ENCODE measurements at regions not wholly inside any gene's neighbourhood (a gene's known extent, or its start where the extent isn't known, plus 50 kb on each side); places are given as distances from the start of the nearest gene placed in this dataset.
"Not testable (repeated sequence)": the region's sequence is repeated elsewhere in the genome, so short reads cannot be mapped to it uniquely, and the experiment has no call there.

DNA sequence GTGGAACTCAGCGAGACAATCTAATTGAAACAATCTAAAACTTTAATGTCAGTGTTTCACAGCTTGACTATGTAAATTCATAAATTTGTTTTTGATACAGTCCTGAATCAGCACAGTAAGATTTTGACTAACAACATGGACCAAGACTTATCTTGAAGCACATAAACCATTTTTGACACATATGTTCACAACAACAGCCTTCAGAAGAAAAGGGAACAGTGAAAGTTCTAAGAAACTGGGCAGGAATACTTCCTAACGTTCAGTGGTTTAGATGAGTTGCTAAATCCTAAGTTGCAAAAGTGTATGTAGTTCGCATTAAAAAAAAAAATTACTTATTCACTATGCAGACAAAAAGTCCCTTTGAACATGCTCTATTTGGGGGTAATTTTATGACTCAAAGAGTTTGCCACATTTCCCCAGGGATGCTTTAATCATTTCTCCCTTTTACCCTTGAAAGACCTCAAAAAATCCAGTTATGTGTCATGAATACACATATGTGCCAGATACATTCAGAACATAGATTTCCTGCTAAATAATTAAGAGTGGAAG, 120.2 kb downstream of the MRPL39 start:
- DNase-seq: peak in 1 of 5 experiments; percentile 74

DNA sequence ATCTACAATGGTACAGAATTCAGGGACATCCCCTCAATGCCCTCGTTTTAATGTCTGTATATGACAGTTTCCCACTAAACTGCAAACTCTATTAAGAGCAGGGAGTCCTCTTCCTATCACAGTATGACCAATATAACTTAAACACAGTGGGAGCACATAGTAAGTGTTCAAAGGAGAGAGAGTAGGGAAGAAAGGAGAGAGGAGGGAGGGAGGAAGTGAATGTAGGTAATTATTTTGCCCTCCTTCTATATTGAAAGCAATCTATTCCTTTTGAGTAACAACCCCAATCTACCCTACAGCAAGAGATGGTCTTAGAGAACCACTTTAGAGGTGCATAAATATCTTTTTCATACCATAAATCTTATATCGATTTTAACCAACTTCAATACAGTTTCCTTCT, 121.4 kb downstream of the MRPL39 start:
- DNase-seq: no peak

DNA sequence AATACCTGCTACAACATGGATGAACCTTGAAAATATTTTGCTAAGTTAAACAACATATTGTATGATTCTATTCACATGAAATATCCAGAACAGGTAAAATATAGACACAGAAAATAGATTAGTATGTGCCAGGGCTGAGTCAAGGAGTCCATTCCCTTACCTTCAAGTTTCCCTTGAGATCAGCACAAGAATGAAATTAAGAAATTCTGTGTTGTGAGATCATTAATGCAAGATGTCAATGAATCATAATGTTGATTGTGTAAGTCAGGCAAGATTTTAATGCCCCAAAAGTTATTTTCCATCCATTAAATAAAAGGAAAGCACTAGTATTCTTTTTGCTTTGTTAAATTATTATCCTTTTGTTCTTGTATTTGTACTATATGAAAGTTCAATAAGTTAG, 139.4 kb downstream of the MRPL39 start:
- DNase-seq: no peak

DNA sequence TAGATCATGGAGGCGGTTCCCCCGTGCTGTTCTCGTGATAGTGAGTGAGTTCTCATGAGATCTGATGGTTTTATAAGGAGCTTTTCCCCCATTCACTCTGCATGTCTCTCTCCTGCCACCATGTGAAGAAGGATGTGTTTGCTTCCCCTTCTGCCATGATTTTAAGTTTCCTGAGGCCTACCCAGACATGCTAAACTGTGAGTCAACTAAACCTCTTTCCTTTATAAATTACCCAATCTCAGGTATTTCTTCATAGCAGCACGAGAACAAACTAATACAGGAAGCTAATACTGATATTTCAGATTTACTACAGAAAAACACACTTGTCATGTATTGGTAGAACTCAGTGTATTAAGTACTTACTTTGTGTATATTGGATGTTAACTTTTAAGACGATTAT, 140.2 kb downstream of the MRPL39 start:
- DNase-seq: not testable (repeated sequence)

DNA sequence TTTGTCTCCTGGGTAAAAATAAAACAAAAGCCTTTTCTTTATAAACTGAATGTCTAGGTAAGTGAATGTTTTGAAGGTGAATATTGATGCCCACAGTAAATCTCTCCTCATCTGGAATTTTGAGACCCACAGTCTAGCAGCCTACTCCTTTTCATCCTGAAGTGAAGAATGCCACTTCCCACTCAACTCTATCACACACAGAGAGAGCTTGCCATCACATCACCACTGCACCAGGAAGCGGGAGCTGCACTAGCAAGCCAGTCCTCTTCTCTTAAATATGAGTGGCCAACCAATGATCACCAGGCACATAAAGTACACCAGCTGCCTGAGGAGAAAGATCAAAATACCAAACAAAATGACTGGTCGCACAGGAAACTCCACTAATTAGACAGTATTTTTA, 140.8 kb downstream of the MRPL39 start:
- no peak for DNase-seq

DNA sequence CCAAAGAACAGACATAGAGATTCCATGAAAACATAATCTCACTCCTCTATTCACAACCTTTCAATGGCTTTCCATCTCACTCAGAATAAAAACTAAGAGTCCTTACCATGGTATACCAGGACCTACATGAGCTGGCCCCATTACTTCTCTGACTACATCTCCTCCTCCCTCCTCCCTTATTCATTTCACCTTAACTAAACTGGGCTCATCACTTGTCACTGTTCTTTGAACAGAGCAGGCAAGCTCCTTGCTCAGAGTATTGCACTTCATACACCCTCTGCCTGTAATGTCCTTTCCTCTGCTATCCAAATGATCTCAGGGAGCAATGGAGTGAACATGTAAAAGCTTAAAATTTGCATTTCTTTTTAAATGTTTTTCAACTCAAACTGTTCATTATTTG, 142.0 kb downstream of the MRPL39 start:
- no peak for DNase-seq

DNA sequence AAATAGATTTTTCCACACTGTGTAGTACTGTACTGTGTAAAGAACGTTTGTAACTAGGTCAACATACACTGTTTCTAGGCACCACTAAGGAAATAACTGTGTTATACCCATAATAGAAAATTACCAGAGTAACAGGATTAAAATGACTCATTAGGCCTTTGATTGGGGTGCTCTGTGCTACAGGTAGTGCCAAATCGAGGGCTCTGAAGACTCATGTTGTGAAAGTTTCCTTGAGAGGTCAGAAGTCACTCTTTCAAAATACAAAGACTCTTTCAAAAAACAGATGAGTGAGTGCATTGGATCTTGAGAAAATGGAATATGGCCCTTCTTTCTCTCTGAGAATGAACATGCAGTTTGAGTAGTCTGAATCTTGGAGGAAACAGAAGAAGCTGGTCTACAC, 143.0 kb downstream of the MRPL39 start:
- DNase-seq: peak in 1 of 5 experiments; percentile 82

DNA sequence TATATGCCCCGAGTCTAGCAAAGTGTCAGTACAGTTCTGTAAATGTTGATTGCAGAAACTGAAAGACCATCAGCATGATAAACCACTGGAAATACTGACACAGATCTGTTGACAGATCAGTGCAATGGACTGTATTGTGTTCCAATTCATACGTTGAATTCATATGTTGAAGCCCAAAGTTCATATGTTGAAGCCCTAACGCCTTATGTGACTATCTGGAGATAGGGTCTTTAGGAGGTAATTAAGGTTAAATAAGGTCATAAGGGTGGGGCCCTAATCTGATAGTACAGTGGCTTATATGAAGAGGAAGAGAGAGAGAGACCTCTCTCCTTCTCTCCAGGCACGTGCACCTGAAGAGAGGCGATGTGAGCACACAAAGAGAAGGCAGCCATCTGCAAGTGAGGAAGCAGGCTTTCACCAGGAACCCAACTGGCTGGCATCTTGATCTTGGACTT, 144.7 kb downstream of the MRPL39 start:
- DNase-seq: peak in 1 of 5 experiments; percentile 58

DNA sequence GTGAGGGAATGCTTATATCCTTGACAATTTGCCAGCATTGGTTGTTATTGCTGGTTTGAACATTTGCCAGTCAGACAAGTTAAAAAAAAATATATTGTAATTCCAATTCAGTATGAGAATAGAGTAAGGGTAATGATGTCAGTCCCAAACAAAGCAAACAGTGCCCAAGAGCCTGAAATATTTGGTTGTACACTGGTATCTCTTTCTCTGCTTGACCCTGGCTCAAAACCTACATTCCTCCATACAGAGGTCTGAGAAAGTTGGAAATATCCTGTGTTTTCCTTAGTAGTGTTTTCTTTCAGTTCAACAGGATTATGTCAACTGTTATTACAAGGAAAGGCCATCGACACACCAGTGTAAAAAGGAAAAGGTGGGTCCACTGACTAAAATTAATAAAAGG, 145.6 kb downstream of the MRPL39 start:
- no peak for DNase-seq

DNA sequence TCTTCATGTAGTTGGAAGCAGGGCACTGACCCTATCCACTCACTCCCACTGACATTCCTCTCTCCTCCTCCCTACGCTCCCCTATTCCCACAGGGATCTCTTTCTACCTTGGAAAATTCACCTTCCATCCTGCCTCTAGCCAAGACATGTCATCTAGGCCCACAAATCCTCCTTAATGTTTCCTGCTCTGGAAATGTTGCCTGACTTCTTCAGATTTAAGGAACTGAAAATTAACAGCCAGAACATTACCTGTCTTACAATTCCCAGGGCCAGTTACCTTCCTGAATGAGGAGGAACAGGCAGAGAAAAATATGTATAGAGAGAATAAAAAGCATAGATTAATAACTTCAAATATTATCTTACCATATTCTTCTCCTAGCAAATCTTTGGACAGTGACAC, 147.3 kb downstream of the MRPL39 start:
- DNase-seq: no peak

DNA sequence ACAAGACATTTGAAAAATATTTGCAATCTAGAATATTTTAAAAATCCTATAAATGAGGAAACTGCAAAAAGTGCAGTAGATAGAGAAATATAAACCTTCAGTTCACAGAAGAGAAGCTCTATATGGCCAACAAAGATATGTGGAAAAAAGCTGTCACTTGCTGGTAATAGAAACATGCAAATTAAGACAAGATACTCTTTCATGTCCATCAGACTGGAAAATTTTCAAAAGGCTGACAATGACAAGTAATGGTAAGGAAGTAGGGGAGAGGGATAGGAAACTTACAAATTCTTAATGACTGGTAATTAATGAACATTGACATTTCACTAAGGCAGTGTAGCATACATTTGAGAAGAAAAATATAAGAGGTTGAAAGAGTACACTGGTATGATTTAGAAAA, 147.9 kb downstream of the MRPL39 start:
- no peak for DNase-seq

DNA sequence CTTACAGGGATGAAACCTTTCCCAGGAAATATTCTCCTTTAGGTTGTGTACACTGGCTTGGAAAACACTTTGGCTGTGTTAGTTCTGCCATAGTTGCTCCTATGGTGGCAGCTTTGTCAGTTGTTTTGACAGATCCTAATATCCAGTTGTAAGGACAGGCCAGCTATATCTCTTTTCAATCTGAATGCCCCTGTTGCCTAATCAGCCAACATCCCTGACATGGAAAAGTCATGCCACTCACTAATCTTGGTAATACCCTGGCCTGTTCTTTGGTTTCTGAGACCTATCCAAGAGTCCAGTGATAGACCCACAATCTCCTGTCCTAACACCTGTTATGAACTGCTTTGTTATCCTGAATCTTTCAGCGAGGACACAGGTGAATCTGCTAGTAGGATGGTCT, 148.8 kb downstream of the MRPL39 start:
- no peak for DNase-seq

DNA sequence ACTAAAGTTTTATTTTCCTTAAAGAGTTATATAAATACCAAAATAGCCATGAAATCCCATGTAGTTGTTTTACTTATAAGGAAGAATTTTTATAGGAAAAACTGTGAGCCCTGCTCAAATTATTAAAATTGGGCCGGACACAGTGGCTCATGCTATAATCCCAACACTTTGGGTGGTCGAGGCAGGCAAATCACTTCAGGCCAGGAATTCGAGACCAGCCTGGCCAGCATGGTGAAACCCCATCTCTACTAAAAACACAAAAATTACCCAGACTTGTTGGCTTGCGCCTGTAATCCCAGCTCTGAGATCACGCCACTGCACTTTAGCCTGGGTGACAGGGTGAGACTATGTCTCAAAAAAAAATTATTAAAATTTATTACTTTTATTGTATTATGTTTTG, 149.3 kb downstream of the MRPL39 start:
- DNase-seq: no peak

DNA sequence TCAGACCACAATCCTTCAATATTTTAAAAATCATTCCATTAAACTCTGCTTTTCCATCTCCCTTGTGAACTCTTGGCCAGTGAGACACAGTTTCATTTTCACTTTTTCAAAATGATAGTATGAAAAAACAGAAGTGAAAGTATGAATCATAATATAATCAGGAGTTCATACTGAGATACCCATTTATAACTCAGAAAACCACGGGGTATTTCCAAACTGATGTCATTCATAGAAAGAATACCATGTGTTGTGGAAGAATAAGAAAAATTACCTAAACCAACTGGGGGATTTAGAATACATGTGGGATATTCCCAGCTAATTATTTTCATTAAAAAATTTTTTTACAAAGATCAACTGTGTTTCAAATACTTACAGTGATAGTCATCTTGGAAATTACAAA, 149.9 kb downstream of the MRPL39 start:
- peak in 2 of 5 experiments; percentile 53 to 83 for DNase-seq

DNA sequence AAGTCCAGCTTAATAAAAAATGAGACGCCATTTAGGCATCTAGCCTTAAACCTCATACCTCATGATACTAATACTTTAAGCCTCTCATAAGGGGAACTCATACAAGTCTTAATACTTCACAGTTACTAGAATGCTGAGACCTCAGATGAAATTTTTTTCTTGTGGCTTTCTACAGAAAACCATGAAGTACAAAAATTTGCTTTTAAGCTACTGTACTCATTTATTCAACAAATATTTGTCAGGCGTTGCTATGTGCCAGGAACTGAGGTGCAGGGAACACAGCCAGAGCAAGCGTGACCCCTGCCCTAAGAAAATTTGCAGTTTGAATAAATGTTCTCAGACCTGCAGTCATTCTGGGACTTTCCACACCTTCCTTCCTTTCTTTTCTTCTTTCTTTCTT, 150.6 kb downstream of the MRPL39 start:
- DNase-seq: peak in 2 of 5 experiments; percentile 14 to 76

DNA sequence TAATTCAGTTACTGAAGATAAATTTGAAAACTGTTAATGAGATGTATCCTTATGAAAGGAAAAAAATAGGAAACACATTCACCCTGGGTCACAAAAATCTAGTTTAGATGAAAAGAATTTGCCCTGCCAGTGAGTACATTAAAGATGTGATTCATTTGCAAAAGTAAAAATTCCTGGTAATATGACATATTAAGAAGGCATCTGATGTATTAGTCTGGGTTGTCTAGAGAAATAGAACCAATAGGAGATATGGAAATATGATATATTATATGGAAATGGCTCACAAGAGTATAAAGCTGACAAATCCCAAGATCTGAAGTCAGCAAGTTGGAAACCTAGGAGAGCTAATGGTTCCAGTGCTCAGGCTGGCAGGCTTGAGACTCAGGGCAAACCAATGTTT, 153.8 kb downstream of the MRPL39 start:
- no peak for DNase-seq

DNA sequence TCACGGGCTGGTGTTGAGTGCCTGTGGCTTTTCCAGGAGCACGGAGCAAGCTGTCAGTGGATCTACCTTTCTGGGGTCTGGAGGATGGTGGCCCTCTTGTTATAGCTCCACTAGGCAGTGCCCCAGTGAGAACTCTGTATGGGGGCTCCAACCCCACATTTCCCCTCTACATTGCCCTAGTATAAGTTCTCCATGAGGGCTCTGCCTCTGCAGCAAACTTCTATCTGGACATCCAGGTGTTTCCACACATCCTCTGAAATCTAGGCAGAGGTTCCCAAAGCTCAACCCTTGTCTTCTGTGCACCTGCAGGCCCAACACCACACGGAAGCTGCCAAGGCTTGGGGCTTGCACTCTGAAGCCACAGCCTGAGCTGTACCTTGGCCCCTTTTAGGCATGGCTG, 157.3 kb downstream of the MRPL39 start:
- DNase-seq: no peak

DNA sequence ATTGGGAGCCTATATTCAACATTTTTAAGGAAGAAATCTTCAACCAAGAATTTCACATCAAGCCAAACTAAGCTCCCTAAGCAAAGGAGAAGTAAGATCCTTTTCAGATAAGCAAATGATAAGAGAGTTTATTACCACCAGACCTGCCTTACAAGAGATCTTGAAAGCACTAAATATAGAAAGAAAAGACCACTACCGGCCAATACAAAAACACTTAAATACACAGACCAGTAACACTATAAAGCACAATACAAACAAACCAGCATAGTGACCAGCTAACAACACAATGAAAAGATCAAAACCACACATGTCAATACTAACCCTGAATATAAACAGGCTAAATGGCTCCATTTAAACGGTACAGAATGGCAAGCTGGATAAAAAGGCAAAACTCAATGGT, 165.4 kb downstream of the MRPL39 start:
- DNase-seq: no peak

DNA sequence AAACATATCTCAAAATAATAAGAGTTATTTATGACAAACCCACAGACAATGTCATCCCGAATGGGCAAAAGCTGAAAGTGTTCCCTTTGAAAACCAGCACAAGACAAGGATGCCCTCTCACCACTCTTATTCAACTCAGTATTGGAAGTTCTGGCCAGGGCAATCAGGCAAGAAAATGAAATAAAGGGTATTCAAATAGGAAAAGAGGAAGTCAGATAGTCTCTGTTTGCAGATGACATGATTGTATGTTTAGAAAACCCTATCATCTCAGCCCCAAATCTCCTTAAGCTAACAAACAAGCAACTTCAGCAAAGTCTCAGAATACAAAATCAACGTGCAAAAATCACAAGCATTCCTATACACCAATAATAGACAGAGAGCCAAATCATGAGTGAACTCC, 169.8 kb downstream of the MRPL39 start:
- DNase-seq: not testable (repeated sequence)

DNA sequence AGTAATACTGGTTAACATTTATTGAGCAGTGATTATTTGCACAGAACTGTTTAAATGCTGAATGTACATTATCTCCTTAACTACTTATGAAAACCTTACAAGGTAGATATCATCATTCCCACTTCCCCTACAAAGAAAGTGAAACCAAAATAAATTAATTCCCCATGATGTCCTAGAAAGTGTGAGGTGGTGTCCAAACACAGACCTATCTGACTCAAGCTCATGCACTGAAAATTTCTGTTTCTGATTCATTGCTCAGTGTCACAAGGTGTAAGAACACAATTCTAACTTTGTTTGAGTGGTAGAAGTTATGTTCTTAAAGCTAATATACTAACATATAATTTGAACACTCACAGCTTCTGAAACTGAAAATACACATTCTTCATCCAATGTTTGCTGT, 178.7 kb downstream of the MRPL39 start:
- DNase-seq: peak in 1 of 5 experiments; percentile 42

DNA sequence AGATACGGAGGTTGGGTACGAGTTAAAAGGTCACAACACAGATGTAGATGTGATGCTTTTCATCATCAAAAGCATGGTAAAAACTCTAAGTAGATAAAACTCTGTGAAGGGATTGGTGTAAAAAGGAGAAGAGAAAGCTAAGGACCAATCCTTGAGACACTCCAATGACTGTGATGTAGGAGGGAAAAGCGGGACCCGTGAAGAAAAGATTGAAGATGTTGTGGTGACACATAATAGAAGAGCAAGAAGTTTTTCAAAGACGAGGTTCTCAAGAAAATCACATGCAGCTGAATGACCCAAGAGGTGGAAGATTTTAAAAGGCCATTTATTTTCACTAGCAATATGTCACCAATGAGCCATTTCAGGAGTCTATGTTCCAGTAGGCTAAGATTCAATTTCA, 179.5 kb downstream of the MRPL39 start:
- no peak for DNase-seq

DNA sequence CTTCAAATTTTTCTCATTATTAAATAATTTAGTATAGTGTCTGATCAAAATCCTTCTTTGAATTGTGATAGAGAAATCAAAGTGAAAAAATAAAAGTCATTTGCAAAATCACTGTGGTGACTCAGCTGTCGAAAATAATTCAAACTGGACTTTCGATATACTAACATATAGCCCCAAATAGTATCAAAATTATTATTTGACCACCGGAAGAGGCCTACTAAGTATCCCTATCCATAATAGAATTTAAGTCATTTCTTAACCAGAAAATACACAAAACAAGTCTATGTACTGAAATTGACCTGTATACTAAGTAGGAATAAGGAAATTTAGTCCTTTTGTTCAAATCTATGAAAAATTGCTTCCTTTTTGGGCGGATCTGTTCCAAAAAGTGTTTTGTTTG, 180.7 kb downstream of the MRPL39 start:
- DNase-seq: no peak

DNA sequence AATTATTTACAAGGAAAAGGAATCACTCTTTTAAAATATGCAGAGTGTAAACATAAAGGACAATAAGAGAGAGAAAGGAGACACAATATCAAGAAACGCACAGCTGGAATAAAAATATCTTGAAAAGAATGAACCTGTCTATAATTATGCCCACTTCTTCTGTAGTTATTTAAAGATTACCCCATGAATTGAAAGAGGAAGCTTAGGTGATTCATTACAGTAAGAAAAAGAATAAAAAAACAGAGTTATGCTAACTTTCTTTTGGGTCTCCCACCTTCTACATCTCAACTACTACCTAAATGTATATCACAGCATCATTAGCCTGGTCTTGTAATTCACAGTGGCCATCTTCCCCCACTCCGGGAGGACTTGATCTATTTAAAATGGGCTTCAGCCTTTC, 182.1 kb downstream of the MRPL39 start:
- DNase-seq: no peak

DNA sequence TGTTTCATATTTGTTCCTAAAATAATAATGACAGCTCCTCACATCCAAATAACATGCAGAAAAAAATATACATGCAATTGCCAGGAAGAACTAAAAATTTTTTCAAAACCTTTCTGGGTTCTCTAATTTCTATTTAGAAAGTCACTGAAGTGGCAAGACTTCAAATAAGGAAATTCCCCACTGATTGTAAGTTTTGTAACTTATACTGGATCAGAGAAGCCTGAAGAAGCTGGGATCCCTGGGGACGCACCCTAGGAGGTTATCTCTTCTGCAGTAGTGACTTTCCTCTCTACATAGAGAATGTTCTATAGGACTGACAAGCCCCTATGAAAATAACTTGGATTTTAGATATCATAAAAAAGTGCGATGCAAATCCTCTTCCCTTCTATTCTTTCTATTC, 182.6 kb downstream of the MRPL39 start:
- no peak for DNase-seq

DNA sequence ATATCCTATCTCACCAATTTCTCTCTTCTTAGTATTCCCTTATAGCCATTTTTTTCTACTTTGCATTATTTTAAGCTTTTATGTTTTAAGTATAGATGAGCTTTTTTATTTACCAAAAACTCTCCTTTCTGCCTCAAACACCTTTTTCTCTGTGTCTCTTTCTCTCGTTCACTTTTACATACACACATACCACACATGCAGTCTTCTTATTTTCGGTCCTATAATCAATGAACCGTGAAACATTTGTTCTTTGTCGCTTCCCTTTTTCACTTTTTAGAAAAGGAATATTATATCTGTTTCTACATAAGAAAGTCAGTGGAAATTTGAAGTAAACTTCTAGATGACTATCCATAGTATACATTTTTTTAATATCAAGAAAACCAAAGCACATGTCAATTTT, 183.2 kb downstream of the MRPL39 start:
- DNase-seq: no peak
